Esophagus muscularis mucosa (tissue), 4 donors: ENCODE measurements at regions not wholly inside any gene's neighbourhood (a gene's known extent, or its start where the extent isn't known, plus 50 kb on each side); places are given as distances from the start of the nearest gene placed in this dataset.

Experiments
- DNase-seq: peaks from one replicate; pipeline ENCODE4 v3.0.0-alpha.2; 2017; ENCODE audit errors: extremely low spot score
- H3K27ac ChIP-seq, 4 donors: fragments of 200-600 bp; sonication (generic); replicated peaks in 1 of 4; 1 replicate in 3 of 4; 2 replicates in 1 of 4; pipeline ENCODE4 v1.5.1; 2016 to 2019; ENCODE audit warnings: mild to moderate bottlenecking in 1 of 4
- H3K27me3 ChIP-seq, 4 donors: fragments of 200-600 bp; sonication (generic); one replicate each; pipeline versions ENCODE4 v1.5.1 to v1.6.0; 2016 to 2019
- H3K36me3 ChIP-seq, 4 donors: fragments of 200-600 bp; sonication (generic); one replicate each; pipeline ENCODE4 v1.5.1; 2016 to 2019
- H3K4me1 ChIP-seq, 4 donors: fragments of 200-600 bp; sonication (generic); one replicate each; pipeline ENCODE4 v1.5.1; 2016 to 2019
- H3K4me3 ChIP-seq, 4 donors: fragments of 200-600 bp; sonication (generic); 1 replicate in 2 of 4; 2 replicates in 2 of 4; pipeline ENCODE4 v1.5.1; 2016 to 2019; ENCODE audit warnings: mild to moderate bottlenecking in 4 of 4, moderate library complexity in 1 of 4
- H3K9me3 ChIP-seq, 4 donors: fragments of 200-600 bp; sonication (generic); 1 replicate in 3 of 4; 2 replicates in 1 of 4; pipeline ENCODE4 v1.5.1; 2016 to 2019
- CTCF ChIP-seq, 3 experiments: fragments of 200-600 bp in 2 of 3; fragments of 450-650 bp in 1 of 3; sonication (generic) in 2 of 3; IDR thresholded peaks; one replicate each; pipeline ENCODE4 v1.5.1; 2017 to 2019; ENCODE audit warnings: antibody characterized with exemption in 3 of 3, mild to moderate bottlenecking in 2 of 3, moderate library complexity in 1 of 3
- EP300 ChIP-seq: sonication (generic); formaldehyde crosslinking; IDR thresholded peaks from one replicate; pipeline ENCODE4 v1.6.1; 2017; ENCODE audit warnings: antibody characterized with exemption
- WGBS: methylation state at CpG from one replicate; pipeline ENCODE4 v1.1.5; 2018; 5-methylcytosine and 5-hydroxymethylcytosine counted together
- intact Hi-C: fragments of 100-400 bp; cut with DNase I; formaldehyde crosslinking; loops from one replicate; pipeline ENCODE4 v1.15.1; 2023

GRCh38 chr4:80125252-80126177 lies 52.5 kb upstream of the ANTXR2 start:
- Histone ChIP-seq H3K36me3 (no peaks in the 10 kb centered on the region), H3K4me3 (no peak overlapping the region), H3K4me1 (peaks cover 0 to 10% (median 0%) of the 10 kb centered on the region in 4 donors), H3K27ac (no peak overlapping the region), H3K9me3 (no peaks in the 10 kb centered on the region), H3K27me3 (no peaks in the 10 kb centered on the region)
- WGBS = 81% methylated on average over 4 of the region's 4 CpGs
- intact Hi-C loops = no loop called here
- TF ChIP-seq CTCF (IDR thresholded peaks at IDR 0.05) (peak; percentile 29 to 48 (median 40)), EP300 (no peak)
- DNase-seq = no peak

- Histone ChIP-seq H3K4me1 (peaks cover 0 to 10% (median 0%) of the 10 kb centered on the region in 4 donors), H3K27ac (no peak overlapping the region), H3K36me3 (no peaks in the 10 kb centered on the region), H3K9me3 (no peaks in the 10 kb centered on the region), H3K27me3 (no peaks in the 10 kb centered on the region), H3K4me3 (no peak overlapping the region)
- intact Hi-C loops = no loop called here
- no peak for DNase-seq
- 82% methylated on average over 1 of the region's 1 CpG for WGBS
- TF ChIP-seq CTCF (IDR thresholded peaks at IDR 0.05) = no peak
Observed at GRCh38 chr4:80124246-80125211, 51.5 kb upstream of the ANTXR2 start.
